Bronchial epithelial cell (primary cell): ENCODE measurements at regions not wholly inside any gene's neighbourhood (a gene's known extent, or its start where the extent isn't known, plus 50 kb on each side); places are given as distances from the start of the nearest gene placed in this dataset.

Experiments used
- DNase-seq: peaks from one replicate; pipeline ENCODE4 v3.0.0-alpha.2; 2010; ENCODE audit warnings: low read depth
- FAIRE-seq: peaks from 2 replicates; lab custom pipeline; 2011; peaks lifted over from hg19 to GRCh38; lab: Jason Lieb, UNC
- H3K27me3 ChIP-seq: 2 replicates; pipeline ENCODE4 v1.5.1; 2011; ENCODE audit warnings: low read length; ENCODE audit not compliant: control insufficient read depth, insufficient read depth
- H3K36me3 ChIP-seq: 2 replicates; pipeline ENCODE4 v1.5.1; 2011; ENCODE audit warnings: low read length; ENCODE audit not compliant: control insufficient read depth, insufficient read depth
- H3K4me3 ChIP-seq: 2 replicates; pipeline ENCODE4 v1.5.1; 2011; ENCODE audit warnings: mild to moderate bottlenecking, low read depth, low read length, control low read depth
- CTCF ChIP-seq: IDR thresholded peaks from 2 replicates; pipeline ENCODE4 v1.5.1; 2011; ENCODE audit warnings: mild to moderate bottlenecking, moderate library complexity, low read length, control low read depth, inconsistent platforms; ENCODE audit not compliant: insufficient read depth, severe bottlenecking

- TF ChIP-seq CTCF, result no peak
- H3K36me3 ChIP-seq, result no peaks in the 10 kb centered on the region
- no peaks in the 10 kb centered on the region for H3K27me3 ChIP-seq
- FAIRE-seq (no peak), DNase-seq (no peak)
- no peak overlapping the region for H3K4me3 ChIP-seq
Measured at GRCh38 chr7:12074889-12075288, 136.2 kb upstream of the TMEM106B start.

- no peak overlapping the region for H3K4me3 ChIP-seq
- no peaks in the 10 kb centered on the region for H3K27me3 ChIP-seq
- no peak for TF ChIP-seq CTCF
- H3K36me3 ChIP-seq, result no peaks in the 10 kb centered on the region
- DNase-seq (no peak), FAIRE-seq (no peak)
Measured at GRCh38 chr7:12080006-12080405, 131.1 kb upstream of the TMEM106B start.

- H3K27me3 ChIP-seq, result no peaks in the 10 kb centered on the region
- no peaks in the 10 kb centered on the region for H3K36me3 ChIP-seq
- H3K4me3 ChIP-seq, result no peak overlapping the region
- TF ChIP-seq CTCF, result no peak
- DNase-seq (no peak), FAIRE-seq (no peak)
Measured at GRCh38 chr7:12085516-12085915, 125.6 kb upstream of the TMEM106B start.

GRCh38 chr7:12089951-12090756, 120.9 kb upstream of the TMEM106B start:
- FAIRE-seq (no peak), DNase-seq (no peak)
- Histone ChIP-seq H3K4me3 (no peak overlapping the region), H3K36me3 (no peaks in the 10 kb centered on the region), H3K27me3 (no peaks in the 10 kb centered on the region)
- no peak for TF ChIP-seq CTCF

- Histone ChIP-seq H3K36me3 (no peaks in the 10 kb centered on the region), H3K27me3 (no peaks in the 10 kb centered on the region), H3K4me3 (no peak overlapping the region)
- no peak for FAIRE-seq
- no peak for DNase-seq
- TF ChIP-seq CTCF, result no peak
Measured at GRCh38 chr7:12090757-12091221, 120.3 kb upstream of the TMEM106B start.
